ENCODE measurements at regions not wholly inside any gene's neighbourhood (a gene's known extent, or its start where the extent isn't known, plus 50 kb on each side); places are given as distances from the start of the nearest gene placed in this dataset.
"Not testable (repeated sequence)": the region's sequence is repeated elsewhere in the genome, so short reads cannot be mapped to it uniquely, and the experiment has no call there.

DNA sequence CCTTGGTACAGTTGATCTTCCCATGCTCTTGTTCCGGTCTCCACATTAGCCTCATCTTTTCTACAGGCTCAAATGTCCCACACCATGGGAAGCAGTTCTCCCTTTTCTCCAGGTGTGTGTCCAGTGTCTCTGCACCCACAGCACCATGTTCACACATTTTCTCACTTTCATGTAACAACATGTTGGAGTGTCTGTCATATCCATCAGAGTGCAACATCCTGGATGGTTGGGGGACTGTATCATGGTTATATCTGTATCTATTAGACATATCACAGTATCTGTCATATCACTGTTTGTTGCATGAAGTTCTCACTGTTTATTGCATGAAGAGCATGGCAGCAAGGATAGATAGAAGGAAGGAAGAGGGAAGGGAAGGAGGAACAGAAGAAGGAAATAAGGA, 635.6 kb downstream of the EPM2A start:
- no peak overlapping the region for H3K9ac ChIP-seq (ENCODE audit: low read length)
- POLR2A ChIA-PET (ENCODE audit: unreplicated experiment), result no interaction called here
- no peaks in the 10 kb centered on the region for H3K9me2 ChIP-seq (replicated peaks; ENCODE audit: low read length)
- intact Hi-C loops (cut with micrococcal nuclease), result no loop called here
- H3F3A ChIP-seq (ENCODE audit: low read length, unreplicated experiment), result no peaks in the 10 kb centered on the region
- ATAC-seq (no peak), DNase-seq (no peak)
- no peak for TF ChIP-seq EZH2 (IDR thresholded peaks at IDR 0.05; ENCODE audit: low read length, unreplicated experiment)
- TF ChIP-seq CTCF (conservative IDR thresholded peaks at IDR 0.05; ENCODE audit: low read depth, low read length), result no peak
- no peak overlapping the region for H3K4me3 ChIP-seq (ENCODE audit: low read length)
- no peaks in the 10 kb centered on the region for H3K9me3 ChIP-seq (ENCODE audit: low read length)
- no TSS peak for BruUV-seq (replicated peaks)
- no peaks in the 10 kb centered on the region for H4K20me1 ChIP-seq (ENCODE audit: low read length)
- H3K36me3 ChIP-seq (ENCODE audit: low read depth, low read length), result no peaks in the 10 kb centered on the region
- CTCF ChIA-PET, result no interaction called here
- no peak overlapping the region for H3K27ac ChIP-seq (ENCODE audit: low read length)
- no peaks in the 10 kb centered on the region for H3K4me1 ChIP-seq (ENCODE audit: insufficient read depth, low read length)
- H3K79me2 ChIP-seq (ENCODE audit: low read length), result no peaks in the 10 kb centered on the region
- no peak overlapping the region for H3K4me2 ChIP-seq (ENCODE audit: low read length)
- no peak overlapping the region for H2AFZ ChIP-seq (ENCODE audit: low read length)
- H3K27me3 ChIP-seq (ENCODE audit: low read length), result no peaks in the 10 kb centered on the region

- no peaks in the 10 kb centered on the region for H3K9me2 ChIP-seq (replicated peaks; ENCODE audit: low read length)
- intact Hi-C loops (cut with micrococcal nuclease), result no loop called here
- POLR2A ChIA-PET (ENCODE audit: unreplicated experiment), result no interaction called here
- H3K4me1 ChIP-seq (ENCODE audit: insufficient read depth, low read length), result peaks cover 20% of the 10 kb centered on the region
- no peak overlapping the region for H3K9ac ChIP-seq (ENCODE audit: low read length)
- H3K4me3 ChIP-seq (ENCODE audit: low read length), result no peak overlapping the region
- no peaks in the 10 kb centered on the region for H3K27me3 ChIP-seq (ENCODE audit: low read length)
- 0 out of 2 replicates have a peak overlapping the region, but pooled peaks have one; percentile 36 for H3K27ac ChIP-seq (ENCODE audit: low read length)
- TF ChIP-seq EZH2 (IDR thresholded peaks at IDR 0.05; ENCODE audit: low read length, unreplicated experiment) (no peak), CTCF (conservative IDR thresholded peaks at IDR 0.05; ENCODE audit: low read depth, low read length) (no peak), EZH2phosphoT487 (IDR thresholded peaks at IDR 0.05; ENCODE audit: borderline replicate concordance, low read length) (no peak)
- 0 out of 2 replicates have a peak overlapping the region, but pooled peaks have one; percentile 20 for H2AFZ ChIP-seq (ENCODE audit: low read length)
- DNase-seq, result peak; percentile 72
- H3K4me2 ChIP-seq (ENCODE audit: low read length), result peak overlapping the region; percentile 61; the same call in 1 of the 2 replicates
- H3K79me2 ChIP-seq (ENCODE audit: low read length), result no peaks in the 10 kb centered on the region
- ATAC-seq, result peak; percentile 86
- no TSS peak for BruUV-seq (replicated peaks)
- H4K20me1 ChIP-seq (ENCODE audit: low read length), result no peaks in the 10 kb centered on the region
- CTCF ChIA-PET, result no interaction called here
- no peaks in the 10 kb centered on the region for H3F3A ChIP-seq (ENCODE audit: low read length, unreplicated experiment)
- H3K36me3 ChIP-seq (ENCODE audit: low read depth, low read length), result no peaks in the 10 kb centered on the region
- no peaks in the 10 kb centered on the region for H3K9me3 ChIP-seq (ENCODE audit: low read length)
These were observed 625.2 kb downstream of the EPM2A start for GRCh38 chr6:145110109-145110508.

GRCh38 chr6:145111407-145111806, 623.9 kb downstream of the EPM2A start:
- H3K9ac ChIP-seq (ENCODE audit: low read length); H3K79me2 ChIP-seq (ENCODE audit: low read length); H3F3A ChIP-seq (ENCODE audit: low read length, unreplicated experiment); CTCF ChIA-PET; ATAC-seq; H3K4me2 ChIP-seq (ENCODE audit: low read length); H3K9me2 ChIP-seq (replicated peaks; ENCODE audit: low read length); BruUV-seq (replicated peaks); H3K27me3 ChIP-seq (ENCODE audit: low read length); H4K20me1 ChIP-seq (ENCODE audit: low read length); H3K36me3 ChIP-seq (ENCODE audit: low read depth, low read length); H2AFZ ChIP-seq (ENCODE audit: low read length); H3K4me3 ChIP-seq (ENCODE audit: low read length); intact Hi-C loops (cut with micrococcal nuclease); POLR2A ChIA-PET (ENCODE audit: unreplicated experiment); H3K27ac ChIP-seq (ENCODE audit: low read length); H3K9me3 ChIP-seq (ENCODE audit: low read length): not testable (repeated sequence)
- H3K4me1 ChIP-seq (ENCODE audit: insufficient read depth, low read length), result peaks cover 20% of the 10 kb centered on the region
- DNase-seq, result peak; percentile 6

Data from PC-3 (cell line).